Loucy (cell line): ENCODE measurements at regions not wholly inside any gene's neighbourhood (a gene's known extent, or its start where the extent isn't known, plus 50 kb on each side); places are given as distances from the start of the nearest gene placed in this dataset.

Experiments
- H2AFZ ChIP-seq: fragments of 200-600 bp; sonication (generic); 2 replicates; pipeline ENCODE4 v1.6.0; 2016; ENCODE audit warnings: antibody characterized with exemption, mild to moderate bottlenecking, low read length, moderate library complexity
- H3F3A ChIP-seq: fragments of 200-600 bp; 2 replicates; pipeline ENCODE4 v1.6.0; 2016; ENCODE audit warnings: antibody characterized with exemption, low read depth, mild to moderate bottlenecking
- H3K27me3 ChIP-seq: fragments of 200-600 bp; sonication (generic); 2 replicates; pipeline ENCODE4 v1.6.1; 2014; ENCODE audit warnings: low read length, mild to moderate bottlenecking; ENCODE audit not compliant: insufficient read depth, poor library complexity, severe bottlenecking
- H3K36me3 ChIP-seq: fragments of 200-600 bp; sonication (generic); 2 replicates; pipeline ENCODE4 v1.6.1; 2016; ENCODE audit warnings: low read length; ENCODE audit not compliant: insufficient read depth
- H3K4me1 ChIP-seq: fragments of 200-600 bp; sonication (generic); 2 replicates; pipeline ENCODE4 v1.5.1; 2014; ENCODE audit warnings: low read length, mild to moderate bottlenecking; ENCODE audit not compliant: insufficient read depth, poor library complexity, severe bottlenecking
- H3K4me2 ChIP-seq: fragments of 200-600 bp; sonication (generic); 2 replicates; pipeline ENCODE4 v1.6.0; 2014; ENCODE audit warnings: antibody characterized with exemption, low read length, low read depth, mild to moderate bottlenecking; ENCODE audit not compliant: poor library complexity, severe bottlenecking
- H3K4me3 ChIP-seq: fragments of 200-600 bp; sonication (generic); 2 replicates; pipeline ENCODE4 v1.5.1; 2014; ENCODE audit warnings: low read length, mild to moderate bottlenecking, mixed read lengths; ENCODE audit not compliant: poor library complexity, severe bottlenecking
- H3K79me2 ChIP-seq: fragments of 200-600 bp; sonication (generic); 2 replicates; pipeline ENCODE4 v1.6.1; 2014; ENCODE audit warnings: low read length; ENCODE audit not compliant: insufficient read depth
- H3K9ac ChIP-seq: fragments of 200-600 bp; sonication (generic); 2 replicates; pipeline ENCODE4 v1.6.0; 2014; ENCODE audit warnings: mild to moderate bottlenecking, low read depth, low read length, moderate library complexity; ENCODE audit not compliant: poor library complexity, severe bottlenecking
- H3K9me2 ChIP-seq: fragments of 200-600 bp; sonication (generic); replicated peaks from 2 replicates; pipeline ENCODE4 v1.6.1; 2016; ENCODE audit warnings: low read depth, low read length, mixed read lengths
- H3K9me3 ChIP-seq: fragments of 200-600 bp; sonication (generic); 2 replicates; pipeline ENCODE4 v1.6.1; 2014; ENCODE audit warnings: mild to moderate bottlenecking, antibody characterized with exemption, low read length, low read depth; ENCODE audit not compliant: insufficient read depth
- H4K20me1 ChIP-seq: fragments of 200-600 bp; sonication (generic); 2 replicates; pipeline ENCODE4 v1.6.0; 2014; ENCODE audit warnings: antibody characterized with exemption, low read length, mild to moderate bottlenecking; ENCODE audit not compliant: insufficient read depth, poor library complexity, severe bottlenecking
- EZH2phosphoT487 ChIP-seq: fragments of 200-600 bp; IDR thresholded peaks from 2 replicates; pipeline ENCODE4 v1.6.1; 2018; ENCODE audit warnings: antibody characterized with exemption, mild to moderate bottlenecking, moderate library complexity, borderline replicate concordance
- TF ChIP-seq, protein P1 (sequence below): fragments of 200-600 bp; sonication (generic); conservative IDR thresholded peaks from 2 replicates; pipeline ENCODE4 v1.5.1; 2014; ENCODE audit warnings: mild to moderate bottlenecking, antibody characterized with exemption, low read length

DNA sequence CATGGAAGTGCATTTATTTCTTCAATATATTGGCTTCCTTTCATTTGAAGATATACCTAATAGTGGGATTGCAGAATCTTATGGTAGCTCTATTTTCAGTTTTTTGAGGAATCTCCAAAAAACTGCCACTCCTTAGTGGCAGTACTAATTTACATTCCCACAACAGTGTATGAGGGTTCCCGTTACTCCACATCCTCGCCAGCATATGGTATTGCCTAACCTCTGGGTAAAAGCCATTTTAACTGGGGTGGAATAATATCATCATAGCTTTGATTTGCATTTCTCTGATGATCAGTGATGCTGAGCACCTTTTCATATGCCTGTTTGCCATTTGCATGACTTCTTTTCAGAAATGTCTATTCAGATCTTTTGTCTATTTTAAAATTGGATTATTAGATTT lies 471.9 kb upstream of the UBE2E3 start:
- Histone ChIP-seq H3K9me3 (no peaks in the 10 kb centered on the region), H3K36me3 (no peaks in the 10 kb centered on the region), H3K4me2 (no peak overlapping the region), H3K4me3 (no peak overlapping the region), H2AFZ (no peak overlapping the region), H3K27me3 (no peaks in the 10 kb centered on the region), H3K9ac (no peak overlapping the region), H3K4me1 (no peaks in the 10 kb centered on the region), H3K9me2 (no peaks in the 10 kb centered on the region), H3K79me2 (no peaks in the 10 kb centered on the region), H4K20me1 (no peaks in the 10 kb centered on the region), H3F3A (no peaks in the 10 kb centered on the region)
- no peak for TF ChIP-seq EZH2phosphoT487
- TF ChIP-seq, protein P1, sequence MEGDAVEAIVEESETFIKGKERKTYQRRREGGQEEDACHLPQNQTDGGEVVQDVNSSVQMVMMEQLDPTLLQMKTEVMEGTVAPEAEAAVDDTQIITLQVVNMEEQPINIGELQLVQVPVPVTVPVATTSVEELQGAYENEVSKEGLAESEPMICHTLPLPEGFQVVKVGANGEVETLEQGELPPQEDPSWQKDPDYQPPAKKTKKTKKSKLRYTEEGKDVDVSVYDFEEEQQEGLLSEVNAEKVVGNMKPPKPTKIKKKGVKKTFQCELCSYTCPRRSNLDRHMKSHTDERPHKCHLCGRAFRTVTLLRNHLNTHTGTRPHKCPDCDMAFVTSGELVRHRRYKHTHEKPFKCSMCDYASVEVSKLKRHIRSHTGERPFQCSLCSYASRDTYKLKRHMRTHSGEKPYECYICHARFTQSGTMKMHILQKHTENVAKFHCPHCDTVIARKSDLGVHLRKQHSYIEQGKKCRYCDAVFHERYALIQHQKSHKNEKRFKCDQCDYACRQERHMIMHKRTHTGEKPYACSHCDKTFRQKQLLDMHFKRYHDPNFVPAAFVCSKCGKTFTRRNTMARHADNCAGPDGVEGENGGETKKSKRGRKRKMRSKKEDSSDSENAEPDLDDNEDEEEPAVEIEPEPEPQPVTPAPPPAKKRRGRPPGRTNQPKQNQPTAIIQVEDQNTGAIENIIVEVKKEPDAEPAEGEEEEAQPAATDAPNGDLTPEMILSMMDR, result no peak

DNA sequence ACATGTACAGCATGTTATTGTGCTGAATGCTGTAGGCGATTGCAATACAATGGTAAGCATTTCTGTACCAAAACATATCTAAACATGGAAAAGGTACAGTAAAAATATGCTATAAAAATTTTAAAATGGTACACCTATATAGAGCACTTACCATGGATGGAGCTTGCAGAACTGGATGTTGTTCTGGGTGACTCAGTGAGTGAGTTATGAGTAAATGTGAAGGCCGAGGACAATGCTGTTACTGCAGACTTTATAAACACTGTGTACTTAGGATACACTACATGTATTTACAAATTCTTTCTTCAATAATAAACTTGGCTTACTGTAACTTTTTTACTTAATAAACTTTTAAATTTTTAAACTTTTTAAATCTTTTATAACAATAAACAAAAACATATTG lies 473.4 kb upstream of the UBE2E3 start:
- no peaks in the 10 kb centered on the region for H3K27me3 ChIP-seq
- no peaks in the 10 kb centered on the region for H3F3A ChIP-seq
- H3K36me3 ChIP-seq, result no peaks in the 10 kb centered on the region
- TF ChIP-seq, protein P1, result no peak
- TF ChIP-seq EZH2phosphoT487, result no peak
- H4K20me1 ChIP-seq, result no peaks in the 10 kb centered on the region
- H3K4me3 ChIP-seq, result no peak overlapping the region
- H3K4me1 ChIP-seq, result no peaks in the 10 kb centered on the region
- H3K9me2 ChIP-seq, result no peaks in the 10 kb centered on the region
- H3K4me2 ChIP-seq, result no peak overlapping the region
- no peaks in the 10 kb centered on the region for H3K79me2 ChIP-seq
- no peak overlapping the region for H2AFZ ChIP-seq
- no peaks in the 10 kb centered on the region for H3K9me3 ChIP-seq
- no peak overlapping the region for H3K9ac ChIP-seq

DNA sequence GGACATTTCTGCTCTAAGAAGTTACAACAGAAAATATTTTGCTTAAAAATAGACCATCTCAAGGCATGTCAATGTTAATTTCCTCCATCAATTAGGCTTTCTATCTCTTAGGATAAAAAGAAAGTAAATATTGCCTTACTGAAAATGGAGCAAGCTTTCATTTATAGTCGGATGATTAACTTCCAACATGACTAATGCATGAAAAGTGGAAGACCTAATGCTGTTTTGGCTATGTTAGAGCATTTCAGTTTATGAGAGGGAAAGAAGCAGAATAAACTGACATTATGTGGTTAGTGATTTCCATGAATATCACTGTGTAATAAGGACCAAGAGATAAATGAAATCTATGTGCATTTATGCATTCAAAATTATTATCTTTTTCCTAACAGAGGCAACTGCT lies 475.2 kb upstream of the UBE2E3 start:
- Histone ChIP-seq H3K79me2 (no peaks in the 10 kb centered on the region), H3K27me3 (no peaks in the 10 kb centered on the region), H3K4me1 (no peaks in the 10 kb centered on the region), H4K20me1 (no peaks in the 10 kb centered on the region), H2AFZ (no peak overlapping the region), H3F3A (no peaks in the 10 kb centered on the region), H3K9ac (no peak overlapping the region), H3K9me2 (no peaks in the 10 kb centered on the region), H3K4me3 (no peak overlapping the region), H3K36me3 (no peaks in the 10 kb centered on the region), H3K9me3 (no peaks in the 10 kb centered on the region), H3K4me2 (no peak overlapping the region)
- TF ChIP-seq EZH2phosphoT487, result no peak
- TF ChIP-seq, protein P1, result no peak
